ENCODE measurements at regions not wholly inside any gene's neighbourhood (a gene's known extent, or its start where the extent isn't known, plus 50 kb on each side); places are given as distances from the start of the nearest gene placed in this dataset.

DNA sequence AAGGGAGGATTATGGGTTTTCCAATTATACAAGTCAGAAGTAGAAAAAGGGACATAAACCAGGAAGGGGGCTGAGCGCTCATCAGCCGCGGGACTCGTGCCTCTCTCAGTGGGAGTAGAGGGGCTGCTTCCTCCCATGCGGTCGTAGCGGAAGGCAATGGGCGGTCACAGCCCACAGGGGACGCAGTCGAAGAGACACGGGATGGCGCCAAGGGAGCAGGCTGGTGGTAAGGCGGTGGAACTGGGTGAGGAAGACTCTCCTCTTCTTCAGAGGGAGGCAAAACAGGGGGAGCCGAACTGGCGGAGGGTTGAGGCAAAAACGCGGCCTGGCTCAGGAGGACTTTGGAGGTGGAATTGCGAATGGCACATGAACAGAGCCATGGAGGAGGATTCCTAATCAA lies 677.7 kb downstream of the TMEM121 start:
- DNase-seq (ENCODE audit: low spot score) (no peak), ATAC-seq (no peak), FAIRE-seq (no peak)
- Histone ChIP-seq H3K9ac (ENCODE audit: insufficient read depth, low read depth, low read length) (no peak overlapping the region), H3K79me2 (ENCODE audit: insufficient read depth, low read length) (no peaks in the 10 kb centered on the region), H3K4me2 (ENCODE audit: low read depth, low read length) (no peak overlapping the region), H3K27me3 (ENCODE audit: control insufficient read depth in 1 of 2, insufficient read depth in 2 of 2, low read length in 2 of 2) (peaks cover 0 to 2% of the 10 kb centered on the region in 2 experiments; a peak in 2 of 5 replicates), H3K27ac (ENCODE audit: extremely low read length, insufficient read depth, low read length) (no peak overlapping the region), H3K9me3 (ENCODE audit: low read length) (no peaks in the 10 kb centered on the region), H4K20me1 (ENCODE audit: insufficient read depth, low read length) (no peaks in the 10 kb centered on the region), H2AFZ (ENCODE audit: low read length) (no peak overlapping the region), H3K4me1 (ENCODE audit: insufficient read depth, low read length) (no peaks in the 10 kb centered on the region), H3K36me3 (replicated peaks in 1 of 2; ENCODE audit: control insufficient read depth in 1 of 2, insufficient read depth in 2 of 2, low read length in 2 of 2) (no peaks in the 10 kb centered on the region), H3K4me3 (replicated peaks in 1 of 3; ENCODE audit: insufficient read depth in 1 of 3, low read depth in 2 of 3, low read length in 3 of 3) (no peak overlapping the region)
- no TSS peak for BruUV-seq (replicated peaks)
- intact Hi-C loops (cut with micrococcal nuclease; ENCODE audit: unreplicated experiment) (no loop called here), in situ Hi-C loops (cut with HindIII; ENCODE audit: extremely low pct_ligation_motif_present, low pct_unique_long_range_greater_than_20kb) (no loop called here)
- ChIA-PET CTCF (ENCODE audit: low intra/inter-chr PET ratio, low total read pairs) (no interaction called here), POLR2A (no interaction called here)
- WGBS (ENCODE audit: low lambda C conversion rate) = 66% methylated on average over 18 of the region's 18 CpGs
- TF ChIP-seq ZNF512B (CRISPR knock-in tag; IDR thresholded peaks at IDR 0.05; ENCODE audit: borderline replicate concordance) = no peak
- no peak for TF ChIP-seq ZSCAN30 (CRISPR knock-in tag; IDR thresholded peaks at IDR 0.05)
- no peak for TF ChIP-seq ZMYM4 (CRISPR knock-in tag; IDR thresholded peaks at IDR 0.05)
- TF ChIP-seq PRDM15 (CRISPR knock-in tag; IDR thresholded peaks at IDR 0.05) = no peak
- TF ChIP-seq ZNF770 (CRISPR knock-in tag; IDR thresholded peaks at IDR 0.05) = no peak
- TF ChIP-seq ZNF772 (CRISPR knock-in tag; IDR thresholded peaks at IDR 0.05) = no peak
- TF ChIP-seq ADNP (CRISPR knock-in tag; IDR thresholded peaks at IDR 0.05) = no peak
- TF ChIP-seq, protein P1, sequence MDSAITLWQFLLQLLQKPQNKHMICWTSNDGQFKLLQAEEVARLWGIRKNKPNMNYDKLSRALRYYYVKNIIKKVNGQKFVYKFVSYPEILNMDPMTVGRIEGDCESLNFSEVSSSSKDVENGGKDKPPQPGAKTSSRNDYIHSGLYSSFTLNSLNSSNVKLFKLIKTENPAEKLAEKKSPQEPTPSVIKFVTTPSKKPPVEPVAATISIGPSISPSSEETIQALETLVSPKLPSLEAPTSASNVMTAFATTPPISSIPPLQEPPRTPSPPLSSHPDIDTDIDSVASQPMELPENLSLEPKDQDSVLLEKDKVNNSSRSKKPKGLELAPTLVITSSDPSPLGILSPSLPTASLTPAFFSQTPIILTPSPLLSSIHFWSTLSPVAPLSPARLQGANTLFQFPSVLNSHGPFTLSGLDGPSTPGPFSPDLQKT (CRISPR knock-in tag; IDR thresholded peaks at IDR 0.05; ENCODE audit: borderline replicate concordance) = no peak

Measured in HepG2 (cell line).